Activated CD4-positive, alpha-beta T cell treated with anti-CD3 and anti-CD28 coated beads, Interleukin-10, Interleukin-2, amounts not matched to agents 100 ng/mL and 50 ng/mL, durations not matched to agents 16 hours and 8 hours (primary cell): ENCODE measurements at regions not wholly inside any gene's neighbourhood (a gene's known extent, or its start where the extent isn't known, plus 50 kb on each side); places are given as distances from the start of the nearest gene placed in this dataset.
"Not testable (repeated sequence)": the region's sequence is repeated elsewhere in the genome, so short reads cannot be mapped to it uniquely, and the experiment has no call there.

Experiments
- DNase-seq: peaks from one replicate; pipeline ENCODE4 v3.0.0-alpha.2; 2020

GRCh38 chr2:16192416-16193216 is 252.3 kb downstream of the MYCN start:
- DNase-seq = no peak

- DNase-seq = no peak
Measured at GRCh38 chr2:16191431-16192200, 251.3 kb downstream of the MYCN start.

DNA sequence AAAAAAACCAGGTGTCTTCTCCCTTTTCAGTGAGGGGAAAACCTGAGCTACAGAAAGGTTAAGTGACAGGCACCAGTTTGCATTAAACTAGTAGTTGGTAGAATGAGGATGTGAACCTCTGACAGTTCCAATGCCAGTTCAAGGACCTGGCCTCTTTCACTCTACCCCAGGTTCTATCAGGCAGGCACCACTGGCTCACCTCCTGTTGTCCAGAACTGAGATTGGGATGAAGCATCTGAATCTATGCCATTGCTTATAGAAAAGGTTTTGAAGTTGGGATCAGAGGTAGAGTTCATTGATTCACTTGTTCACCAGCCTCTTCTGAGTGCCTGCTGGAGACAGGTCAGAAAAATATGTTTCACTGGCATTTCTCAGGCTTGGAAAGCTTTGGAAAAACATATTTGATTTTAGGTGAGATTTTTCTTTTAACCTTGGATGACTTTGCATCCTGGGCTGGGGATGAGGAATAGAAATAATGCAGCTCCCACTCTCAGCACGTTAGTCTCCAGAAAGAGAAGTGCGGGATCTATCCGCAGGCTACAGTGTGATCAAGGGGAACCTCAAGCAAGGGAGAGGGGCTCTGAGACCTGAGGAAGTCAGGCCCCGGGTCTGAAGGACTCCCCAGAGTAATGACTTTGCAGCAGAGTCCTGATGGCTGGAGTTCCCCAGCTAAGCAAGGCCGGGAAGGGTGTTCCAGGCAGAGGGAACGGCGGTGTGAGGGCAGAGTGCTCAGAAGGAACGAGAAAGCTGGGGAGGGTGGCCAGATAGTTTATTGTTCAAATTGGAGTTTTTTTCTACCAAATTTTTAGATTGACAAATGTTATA is 250.3 kb downstream of the MYCN start:
- no peak for DNase-seq

- no peak for DNase-seq
Measured at GRCh38 chr2:16189836-16190160, 249.4 kb downstream of the MYCN start.

DNA sequence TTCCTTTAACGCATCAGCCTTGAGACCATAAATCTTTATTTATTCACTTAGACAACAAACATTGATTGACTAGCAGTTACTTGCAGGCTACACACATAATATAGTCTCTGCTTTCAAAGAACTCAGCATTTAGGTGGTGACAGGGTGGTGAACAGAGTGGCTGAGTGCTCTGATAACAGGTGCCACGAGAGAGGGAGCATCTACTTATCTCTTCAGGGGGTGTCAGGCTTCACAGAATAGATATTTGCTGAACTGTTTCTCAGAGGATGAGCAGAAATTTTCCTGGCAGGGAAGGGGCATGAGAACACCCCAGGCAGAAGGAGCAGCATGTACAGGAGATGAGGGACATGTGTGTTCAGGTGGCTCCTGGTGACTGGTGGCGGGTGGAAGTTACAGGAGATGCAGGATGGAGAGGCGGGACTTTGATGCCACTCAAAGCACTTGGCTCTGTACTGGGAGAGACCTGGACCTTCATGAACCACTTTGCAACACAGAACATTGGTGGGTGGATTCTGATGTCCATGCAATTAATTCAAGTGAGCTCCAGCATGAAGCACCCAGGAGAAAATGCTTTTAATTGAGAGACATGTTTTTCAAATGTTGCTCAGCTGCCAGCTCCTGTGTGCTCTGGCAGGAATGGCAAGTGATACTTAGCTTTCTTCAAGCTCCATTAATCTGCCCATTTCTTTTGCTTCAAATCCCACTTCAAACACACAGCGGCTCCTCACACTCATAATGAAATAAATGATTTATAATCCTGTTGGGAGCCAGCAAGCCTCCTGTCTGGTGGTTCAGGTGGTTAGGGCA is 248.9 kb downstream of the MYCN start:
- DNase-seq = no peak

- DNase-seq = no peak
Measured at GRCh38 chr2:16188261-16188890, 248.0 kb downstream of the MYCN start.

DNA sequence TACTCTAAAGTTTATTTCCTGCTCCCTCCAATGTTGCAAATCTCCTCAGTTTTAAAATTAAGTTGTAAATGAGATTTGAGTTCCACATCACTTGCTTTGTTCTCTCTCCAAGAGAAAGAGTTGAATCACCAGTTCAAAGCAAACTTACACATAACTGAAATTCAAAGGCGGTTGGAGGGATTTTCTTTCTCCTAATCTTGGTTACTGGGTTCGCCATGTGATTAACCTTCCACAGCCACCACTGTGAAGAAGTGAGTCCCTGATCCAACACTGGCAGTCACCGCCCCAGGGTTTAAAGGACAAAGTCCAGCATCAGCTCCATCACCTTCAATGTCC is 247.1 kb downstream of the MYCN start:
- DNase-seq = no peak

- no peak for DNase-seq
Measured at GRCh38 chr2:16186661-16187481, 246.5 kb downstream of the MYCN start.

DNA sequence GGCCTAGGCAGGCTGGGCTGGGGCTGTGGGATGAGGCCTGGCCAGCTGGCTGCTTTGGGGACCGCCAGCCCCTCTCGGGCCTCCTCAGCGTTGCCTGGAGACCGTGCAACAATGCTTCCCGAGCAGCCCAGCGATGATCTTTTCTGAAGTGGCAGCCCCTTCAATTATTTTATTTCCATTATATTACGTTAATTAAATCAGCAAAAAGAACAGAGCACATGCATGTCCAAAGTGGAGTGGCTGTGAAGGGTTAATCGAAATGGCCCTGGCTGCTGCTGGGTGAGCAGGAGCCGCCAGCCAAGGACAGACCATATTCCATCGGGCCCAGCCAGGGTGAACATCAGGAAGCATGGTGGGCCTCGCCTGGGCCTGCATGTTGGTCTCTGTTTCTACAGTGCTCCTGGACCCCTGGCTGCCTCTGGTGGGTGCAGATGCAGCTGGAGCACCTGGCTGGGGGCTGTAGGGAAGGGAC is 245.5 kb downstream of the MYCN start:
- DNase-seq = no peak

DNA sequence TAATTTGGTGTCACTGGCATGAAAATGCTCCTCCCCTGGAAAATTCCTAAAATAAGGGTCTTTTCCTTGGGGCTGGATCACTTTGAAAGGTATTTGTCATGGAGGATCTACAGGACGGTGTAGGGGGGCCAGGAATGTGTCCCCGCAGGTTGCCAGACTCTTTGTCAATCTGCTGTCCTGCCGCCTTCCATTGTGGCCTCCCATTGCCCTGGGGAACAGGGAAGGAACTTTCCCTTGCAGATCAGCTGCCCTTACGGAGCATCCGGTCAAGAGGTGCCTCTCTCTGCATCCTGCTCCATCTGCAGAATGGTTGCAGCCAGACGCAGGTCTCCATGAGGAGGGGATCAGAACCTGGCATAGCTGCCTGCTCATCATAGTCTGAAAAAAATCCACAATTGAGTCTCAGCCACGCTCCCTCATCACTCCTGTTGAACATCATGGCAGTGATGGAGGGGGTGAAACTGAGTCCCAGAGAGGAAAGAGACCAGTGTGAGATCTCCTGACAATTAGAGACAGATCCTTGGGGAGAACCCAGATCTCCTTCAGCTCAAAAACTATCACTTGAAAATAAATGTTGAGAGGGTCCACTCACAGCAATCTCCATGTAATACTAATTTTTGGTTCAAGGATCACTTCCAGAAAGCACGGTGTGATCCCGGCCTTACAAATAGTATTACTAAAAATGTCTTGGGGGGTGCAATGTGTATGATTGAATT is 244.8 kb downstream of the MYCN start:
- DNase-seq = no peak

DNA sequence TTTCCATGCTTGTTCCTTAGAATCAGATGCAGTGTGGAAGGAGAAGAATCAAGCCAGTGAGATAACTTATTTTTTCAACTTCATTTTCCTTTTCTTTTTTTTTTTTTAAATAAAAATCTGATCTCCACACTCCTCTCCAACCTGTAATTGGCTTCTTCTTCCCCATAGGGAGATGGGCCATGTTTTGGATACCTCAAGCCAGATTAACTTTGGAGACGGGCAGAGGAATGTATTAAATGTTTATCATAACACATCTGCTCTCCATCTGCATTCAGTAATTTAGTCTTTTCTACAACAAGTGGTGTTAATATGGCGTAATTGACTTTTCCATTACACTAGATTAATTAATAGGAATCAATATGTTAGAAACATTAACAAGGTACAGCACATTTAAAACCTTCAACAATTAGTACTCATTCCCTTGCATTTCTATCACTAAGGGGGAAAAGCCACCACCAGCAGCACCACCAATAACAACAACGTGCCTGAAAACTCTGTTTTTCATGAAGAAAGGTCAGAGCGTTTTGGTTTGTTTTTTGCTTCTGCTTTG is 244.1 kb downstream of the MYCN start:
- no peak for DNase-seq

DNA sequence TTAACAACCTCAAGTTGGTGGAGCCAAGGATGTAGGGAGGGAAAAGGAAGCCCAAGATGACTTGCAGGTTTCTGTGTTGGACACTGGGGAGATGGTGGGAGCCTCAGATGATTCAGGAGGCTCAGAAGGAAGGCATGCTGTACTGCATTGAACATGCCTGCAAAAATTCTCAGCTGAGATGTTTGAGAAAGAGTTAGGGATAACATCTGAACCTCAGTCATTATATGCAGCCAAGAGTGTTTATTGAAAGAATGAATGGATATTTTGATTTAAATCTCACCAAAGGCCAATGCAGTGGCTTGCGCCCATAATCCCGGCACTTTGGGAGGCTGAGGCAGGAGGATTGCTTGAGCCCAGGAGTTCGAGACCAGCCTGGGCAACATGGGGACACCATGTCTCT is 243.0 kb downstream of the MYCN start:
- no peak for DNase-seq

DNA sequence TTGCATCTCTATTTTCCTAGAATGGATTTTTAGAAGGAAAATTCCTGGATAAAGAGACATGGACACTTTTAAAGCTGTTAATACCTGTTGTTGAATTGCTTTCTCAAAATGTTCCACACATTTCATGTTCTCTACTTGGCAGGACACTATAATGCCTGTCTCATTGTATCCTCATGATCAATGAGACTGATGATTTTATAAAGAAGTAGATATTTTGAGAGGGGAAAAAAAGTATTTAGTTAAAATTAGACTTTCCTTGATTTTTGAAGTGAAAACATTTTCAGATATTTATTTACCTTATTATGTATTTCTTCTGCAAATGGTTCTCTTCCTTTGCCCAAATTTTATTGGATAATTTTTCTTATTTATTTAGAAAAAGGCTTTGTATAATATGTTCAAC is 242.5 kb downstream of the MYCN start:
- no peak for DNase-seq

DNA sequence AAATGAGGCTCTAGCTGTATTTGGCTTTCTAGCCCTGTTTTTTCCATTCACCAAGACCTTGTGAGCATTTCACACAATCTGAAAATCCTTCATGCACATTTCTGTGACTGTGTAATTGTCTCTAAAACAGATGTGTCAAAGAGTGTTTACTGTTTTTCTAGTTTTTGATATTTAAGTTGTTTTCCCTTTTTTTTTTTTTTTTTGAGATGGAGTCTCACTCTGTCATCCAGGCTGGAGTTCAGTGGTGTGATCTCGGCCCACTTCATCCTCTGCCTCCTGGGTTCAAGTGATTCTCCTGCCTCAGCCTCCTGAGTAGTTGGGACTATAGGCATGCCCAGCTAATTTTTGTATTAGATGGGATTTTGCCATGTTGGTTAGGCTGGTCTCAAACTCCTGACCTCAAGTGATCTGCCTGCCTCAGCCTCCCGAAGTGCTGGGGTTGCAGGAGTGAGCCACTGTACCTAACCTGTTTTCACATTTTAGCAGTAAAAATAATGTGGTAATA is 242.0 kb downstream of the MYCN start:
- DNase-seq = not testable (repeated sequence)

- DNase-seq = no peak
Measured at GRCh38 chr2:16181741-16182090, 241.4 kb downstream of the MYCN start.

- no peak for DNase-seq
Measured at GRCh38 chr2:16181062-16181740, 240.9 kb downstream of the MYCN start.

DNA sequence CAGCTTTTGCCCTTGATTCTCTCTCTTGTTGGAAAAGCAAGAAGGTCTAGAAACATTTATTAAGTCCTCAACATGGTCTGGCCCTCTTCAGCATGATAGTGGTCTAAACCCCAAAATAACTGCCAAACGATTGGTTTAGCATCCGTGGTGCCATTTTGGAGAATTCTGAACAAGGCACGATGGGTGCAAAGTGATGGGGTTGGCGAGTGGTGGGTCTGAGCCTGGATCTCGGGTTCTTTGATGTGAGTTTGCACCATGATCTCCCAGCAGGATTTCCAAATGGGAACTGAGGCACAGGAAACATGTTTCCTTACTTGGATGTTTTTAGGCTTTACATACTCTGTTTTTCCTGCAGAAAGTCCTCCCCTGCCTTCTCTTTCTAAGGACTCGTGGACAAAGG is 240.3 kb downstream of the MYCN start:
- no peak for DNase-seq

DNA sequence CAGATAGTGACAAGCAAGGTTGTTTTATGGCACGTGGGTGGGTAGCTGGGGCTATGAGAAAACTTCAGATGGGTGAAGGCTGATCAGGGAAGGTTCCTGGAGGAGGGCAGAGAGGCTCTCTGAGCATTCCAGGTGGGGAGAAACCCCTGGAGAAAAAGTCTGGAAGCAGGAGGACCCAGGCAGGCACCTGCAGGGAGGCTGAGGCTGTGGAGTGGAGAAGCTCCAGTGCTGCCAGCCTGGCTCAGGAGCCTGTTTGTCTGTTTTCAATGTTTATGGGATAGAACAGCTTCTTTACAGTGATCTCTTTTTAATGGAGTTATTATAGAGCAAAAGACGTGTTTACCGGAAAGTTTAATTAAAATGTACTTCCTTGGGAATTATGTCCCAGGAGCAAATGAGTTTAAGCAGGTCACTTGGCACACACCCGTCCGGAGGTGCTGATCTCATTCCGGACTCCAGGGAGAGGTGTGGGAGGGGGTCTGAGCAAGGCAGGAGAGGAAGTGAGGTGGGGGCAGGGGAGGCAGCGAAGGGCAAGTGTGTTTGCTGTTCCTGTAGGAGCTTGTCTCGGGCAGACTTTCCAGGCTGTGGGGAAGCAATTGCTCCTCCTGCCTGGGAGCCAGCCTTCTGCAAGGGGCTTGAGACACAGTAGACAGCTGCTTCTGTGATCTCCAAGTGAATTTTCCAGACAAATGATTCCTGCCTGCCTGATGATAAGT is 239.5 kb downstream of the MYCN start:
- DNase-seq = no peak

- no peak for DNase-seq
Measured at GRCh38 chr2:16178551-16179130, 238.3 kb downstream of the MYCN start.
